ENCODE measurements at regions not wholly inside any gene's neighbourhood (a gene's known extent, or its start where the extent isn't known, plus 50 kb on each side); places are given as distances from the start of the nearest gene placed in this dataset.

DNA sequence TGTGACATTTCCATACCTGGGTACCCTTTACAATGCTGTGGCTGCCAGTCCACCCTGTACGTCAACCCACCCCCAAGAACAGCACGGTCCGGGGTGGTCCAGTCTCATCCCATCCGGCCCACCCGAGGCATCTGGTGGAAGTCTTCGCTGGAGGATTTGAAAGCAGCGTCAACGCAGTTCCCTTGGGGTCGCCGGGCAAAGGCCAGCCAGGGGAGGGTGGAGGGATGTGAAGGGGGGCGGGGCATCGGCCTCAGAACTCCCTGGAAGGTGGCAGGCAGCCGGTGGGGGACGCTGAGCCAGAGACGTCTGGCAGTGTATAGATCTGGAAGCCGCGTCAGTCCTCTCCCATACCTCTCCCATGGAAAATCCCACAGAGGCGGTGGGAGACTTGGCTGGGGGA, 1944.0 kb upstream of the DEFB115 start:
- TF ChIP-seq, protein P1, sequence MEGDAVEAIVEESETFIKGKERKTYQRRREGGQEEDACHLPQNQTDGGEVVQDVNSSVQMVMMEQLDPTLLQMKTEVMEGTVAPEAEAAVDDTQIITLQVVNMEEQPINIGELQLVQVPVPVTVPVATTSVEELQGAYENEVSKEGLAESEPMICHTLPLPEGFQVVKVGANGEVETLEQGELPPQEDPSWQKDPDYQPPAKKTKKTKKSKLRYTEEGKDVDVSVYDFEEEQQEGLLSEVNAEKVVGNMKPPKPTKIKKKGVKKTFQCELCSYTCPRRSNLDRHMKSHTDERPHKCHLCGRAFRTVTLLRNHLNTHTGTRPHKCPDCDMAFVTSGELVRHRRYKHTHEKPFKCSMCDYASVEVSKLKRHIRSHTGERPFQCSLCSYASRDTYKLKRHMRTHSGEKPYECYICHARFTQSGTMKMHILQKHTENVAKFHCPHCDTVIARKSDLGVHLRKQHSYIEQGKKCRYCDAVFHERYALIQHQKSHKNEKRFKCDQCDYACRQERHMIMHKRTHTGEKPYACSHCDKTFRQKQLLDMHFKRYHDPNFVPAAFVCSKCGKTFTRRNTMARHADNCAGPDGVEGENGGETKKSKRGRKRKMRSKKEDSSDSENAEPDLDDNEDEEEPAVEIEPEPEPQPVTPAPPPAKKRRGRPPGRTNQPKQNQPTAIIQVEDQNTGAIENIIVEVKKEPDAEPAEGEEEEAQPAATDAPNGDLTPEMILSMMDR (conservative IDR thresholded peaks at IDR 0.05; ENCODE audit: low read depth, low read length) = no peak
- no peak for TF ChIP-seq EZH2 (IDR thresholded peaks at IDR 0.05; ENCODE audit: low read length, unreplicated experiment)
